GM19467 (cell line): ENCODE measurements at regions not wholly inside any gene's neighbourhood (a gene's known extent, or its start where the extent isn't known, plus 50 kb on each side); places are given as distances from the start of the nearest gene placed in this dataset.
A peak's percentile ranks its signal among the peaks of the same experiment; 100 is the strongest.
"Not testable (repeated sequence)": the region's sequence is repeated elsewhere in the genome, so short reads cannot be mapped to it uniquely, and the experiment has no call there.

Experiments
- ATAC-seq: cut with Tn5 transposase; IDR thresholded peaks from one replicate; pipeline ENCODE4 v1.9.1; 2021; ENCODE audit warnings: mild to moderate bottlenecking, moderate library complexity; ENCODE audit not compliant: unreplicated experiment

- no peak for ATAC-seq
Measured at GRCh38 chr2:186348200-186348599, 137.9 kb upstream of the ZC3H15 start.

GRCh38 chr2:186349508-186349907 is 136.6 kb upstream of the ZC3H15 start:
- peak; percentile 69 for ATAC-seq

- not testable (repeated sequence) for ATAC-seq
Measured at GRCh38 chr2:186354160-186354559, 131.9 kb upstream of the ZC3H15 start.

GRCh38 chr2:186365406-186365805 is 120.7 kb upstream of the ZC3H15 start:
- no peak for ATAC-seq

- ATAC-seq: no peak
Measured at GRCh38 chr2:186379052-186379451, 107.0 kb upstream of the ZC3H15 start.

- no peak for ATAC-seq
Measured at GRCh38 chr2:186380805-186381204, 105.3 kb upstream of the ZC3H15 start.

- no peak for ATAC-seq
Measured at GRCh38 chr2:186381573-186381972, 104.5 kb upstream of the ZC3H15 start.

GRCh38 chr2:186382932-186383331 is 103.1 kb upstream of the ZC3H15 start:
- ATAC-seq: no peak

GRCh38 chr2:186384226-186384625 is 101.8 kb upstream of the ZC3H15 start:
- no peak for ATAC-seq

- not testable (repeated sequence) for ATAC-seq
Measured at GRCh38 chr2:186385638-186386201, 100.3 kb upstream of the ZC3H15 start.

GRCh38 chr2:186399082-186399644 is 86.9 kb upstream of the ZC3H15 start:
- no peak for ATAC-seq

- no peak for ATAC-seq
Measured at GRCh38 chr2:186405842-186406241, 80.2 kb upstream of the ZC3H15 start.

GRCh38 chr2:186407611-186408010 is 78.4 kb upstream of the ZC3H15 start:
- ATAC-seq: no peak

GRCh38 chr2:186410802-186411201 is 75.3 kb upstream of the ZC3H15 start:
- no peak for ATAC-seq

GRCh38 chr2:186422226-186422625 is 63.8 kb upstream of the ZC3H15 start:
- no peak for ATAC-seq

- no peak for ATAC-seq
Measured at GRCh38 chr2:186423481-186423880, 62.6 kb upstream of the ZC3H15 start.

- no peak for ATAC-seq
Measured at GRCh38 chr2:186424265-186424664, 61.8 kb upstream of the ZC3H15 start.

GRCh38 chr2:186425576-186425975 is 60.5 kb upstream of the ZC3H15 start:
- no peak for ATAC-seq

GRCh38 chr2:186426153-186427016 is 59.7 kb upstream of the ZC3H15 start:
- peak; percentile 87 for ATAC-seq

GRCh38 chr2:186427017-186427350 is 59.1 kb upstream of the ZC3H15 start:
- ATAC-seq: peak; percentile 35

GRCh38 chr2:186427970-186428369 is 58.1 kb upstream of the ZC3H15 start:
- ATAC-seq: no peak

- no peak for ATAC-seq
Measured at GRCh38 chr2:186429104-186429503, 57.0 kb upstream of the ZC3H15 start.
